ENCODE measurements at regions not wholly inside any gene's neighbourhood (a gene's known extent, or its start where the extent isn't known, plus 50 kb on each side); places are given as distances from the start of the nearest gene placed in this dataset.

DNA sequence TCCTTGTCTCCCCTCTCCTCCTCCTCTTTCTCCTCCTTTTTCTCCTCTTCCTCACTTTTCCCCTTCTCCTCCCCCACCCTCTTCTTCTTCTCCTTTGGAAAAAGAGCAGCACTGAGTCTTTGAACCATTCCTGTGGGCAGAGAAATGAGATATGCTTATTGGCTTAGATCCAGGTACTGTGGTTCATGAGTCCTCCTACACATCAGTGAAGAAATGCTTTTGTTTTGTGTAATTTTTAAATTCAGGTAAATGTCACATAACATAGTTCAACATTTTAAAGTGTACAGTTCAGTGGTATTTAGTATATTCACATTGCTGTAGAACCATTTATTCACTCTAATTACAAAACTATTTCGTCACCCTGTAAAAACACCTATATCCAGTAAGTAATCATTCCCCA, 402.1 kb downstream of the AACS start:
- TF ChIP-seq POLR2A (IDR thresholded peaks at IDR 0.05): no peak
- TF ChIP-seq CTCF (IDR thresholded peaks at IDR 0.05): no peak
